RWPE1 (cell line): ENCODE measurements at regions not wholly inside any gene's neighbourhood (a gene's known extent, or its start where the extent isn't known, plus 50 kb on each side); places are given as distances from the start of the nearest gene placed in this dataset.
"Not testable (repeated sequence)": the region's sequence is repeated elsewhere in the genome, so short reads cannot be mapped to it uniquely, and the experiment has no call there.

Source experiments
- CTCF ChIA-PET: fragments of 350-600 bp; sonication (Branson Sonifier 250); formaldehyde crosslinking; extraction: SDS; loops from one replicate; lab custom pipeline; 2021; lab: Yijun Ruan, JAX
- POLR2A ChIA-PET: fragments of 400-600 bp; formaldehyde crosslinking; extraction: SDS; loops from one replicate; lab custom pipeline; 2020; ENCODE audit warnings: antibody characterized with exemption; ENCODE audit not compliant: low non-redundant PET; lab: Yijun Ruan, JAX
- DNase-seq: peaks from one replicate; pipeline ENCODE4 v3.0.0; 2012; ENCODE audit warnings: low spot score
- H3K27ac ChIP-seq: fragments of 450-650 bp; 2 replicates; pipeline ENCODE4 v1.5.1; 2017
- TF ChIP-seq, protein P1 (sequence below): fragments of 450-650 bp; conservative IDR thresholded peaks from 2 replicates; pipeline ENCODE4 v1.5.1; 2017; ENCODE audit warnings: low read depth, mild to moderate bottlenecking

DNA sequence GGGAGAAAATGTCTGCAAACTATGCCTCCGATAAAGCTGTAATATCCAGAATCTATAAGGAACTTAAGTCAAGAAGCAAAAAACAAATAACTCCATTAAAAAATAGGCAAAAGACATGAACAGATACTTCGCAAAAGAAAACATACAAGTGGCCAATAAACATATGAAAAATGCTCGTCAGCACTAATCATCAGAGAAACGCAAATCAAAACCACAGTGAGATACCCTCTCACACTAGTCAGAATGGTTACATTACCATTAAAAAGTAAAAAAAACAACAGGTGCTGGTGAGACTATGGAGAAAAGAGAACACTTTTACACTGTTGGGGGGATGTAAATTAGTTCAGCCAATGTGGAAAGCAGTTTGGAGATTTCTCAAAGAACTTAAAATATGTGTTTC, 498.5 kb upstream of the GRM7 start:
- TF ChIP-seq, protein P1, sequence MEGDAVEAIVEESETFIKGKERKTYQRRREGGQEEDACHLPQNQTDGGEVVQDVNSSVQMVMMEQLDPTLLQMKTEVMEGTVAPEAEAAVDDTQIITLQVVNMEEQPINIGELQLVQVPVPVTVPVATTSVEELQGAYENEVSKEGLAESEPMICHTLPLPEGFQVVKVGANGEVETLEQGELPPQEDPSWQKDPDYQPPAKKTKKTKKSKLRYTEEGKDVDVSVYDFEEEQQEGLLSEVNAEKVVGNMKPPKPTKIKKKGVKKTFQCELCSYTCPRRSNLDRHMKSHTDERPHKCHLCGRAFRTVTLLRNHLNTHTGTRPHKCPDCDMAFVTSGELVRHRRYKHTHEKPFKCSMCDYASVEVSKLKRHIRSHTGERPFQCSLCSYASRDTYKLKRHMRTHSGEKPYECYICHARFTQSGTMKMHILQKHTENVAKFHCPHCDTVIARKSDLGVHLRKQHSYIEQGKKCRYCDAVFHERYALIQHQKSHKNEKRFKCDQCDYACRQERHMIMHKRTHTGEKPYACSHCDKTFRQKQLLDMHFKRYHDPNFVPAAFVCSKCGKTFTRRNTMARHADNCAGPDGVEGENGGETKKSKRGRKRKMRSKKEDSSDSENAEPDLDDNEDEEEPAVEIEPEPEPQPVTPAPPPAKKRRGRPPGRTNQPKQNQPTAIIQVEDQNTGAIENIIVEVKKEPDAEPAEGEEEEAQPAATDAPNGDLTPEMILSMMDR = no peak
- no peak for DNase-seq
- CTCF ChIA-PET = no interaction called here
- no peak overlapping the region for H3K27ac ChIP-seq
- POLR2A ChIA-PET = no interaction called here

DNA sequence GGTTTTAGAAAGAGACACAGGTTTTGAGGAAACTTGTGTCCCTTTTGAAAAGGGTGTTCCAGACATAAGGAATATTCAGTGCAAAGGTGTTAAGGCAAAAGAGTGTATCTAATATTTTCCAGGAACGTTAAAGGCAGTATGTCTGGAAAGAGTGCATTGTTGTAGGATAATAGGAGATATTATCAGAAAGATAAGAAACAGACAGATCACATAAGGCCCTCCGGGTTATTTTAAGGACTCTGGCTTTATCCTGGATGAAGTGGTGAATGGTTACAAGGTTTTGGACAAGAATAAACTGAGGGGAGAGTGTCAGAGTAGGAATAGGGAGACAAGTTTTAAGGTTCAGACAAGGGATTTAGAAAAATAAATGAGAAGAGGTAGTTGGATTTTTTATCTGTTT, 493.7 kb upstream of the GRM7 start:
- CTCF ChIA-PET = no interaction called here
- DNase-seq = no peak
- POLR2A ChIA-PET = no interaction called here
- H3K27ac ChIP-seq = no peak overlapping the region
- TF ChIP-seq, protein P1 = no peak

DNA sequence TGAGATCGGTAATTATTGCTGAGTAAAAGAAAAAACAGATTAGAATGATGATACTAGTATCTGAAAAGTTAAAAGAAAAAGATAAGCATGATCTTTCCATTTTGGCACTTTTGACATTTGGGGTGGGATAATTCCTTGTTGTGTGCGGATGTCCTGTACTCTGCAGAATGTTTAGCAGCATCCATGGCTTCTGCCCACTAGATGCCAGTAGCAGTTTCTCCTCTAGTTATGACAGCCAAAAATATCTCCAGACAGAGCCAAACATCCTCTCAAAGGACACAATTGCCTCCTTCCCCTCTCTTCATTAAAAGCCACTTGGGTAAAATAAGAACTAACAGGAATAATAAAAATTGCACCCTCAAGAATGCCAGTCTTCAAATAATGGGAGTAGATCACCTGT, 468.8 kb upstream of the GRM7 start:
- TF ChIP-seq, protein P1 = no peak
- CTCF ChIA-PET = no interaction called here

DNA sequence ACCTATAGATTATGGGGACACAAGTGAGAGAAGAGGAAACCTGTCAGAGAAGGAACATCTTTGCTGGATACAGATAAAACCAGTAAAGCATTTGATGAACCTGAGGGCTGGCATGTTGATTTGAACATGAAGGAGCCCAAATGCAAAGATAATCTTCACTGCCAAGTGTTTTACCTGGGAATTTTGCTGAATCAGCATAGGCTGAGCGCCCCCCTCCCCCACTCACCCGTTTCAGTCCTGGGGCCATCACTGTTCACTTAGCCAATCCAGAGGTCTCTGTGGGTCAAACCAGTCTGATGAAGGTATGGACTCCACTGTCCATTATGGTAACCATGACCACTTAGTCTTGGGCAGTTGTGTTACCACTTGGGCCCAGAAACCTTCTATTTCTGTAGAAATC, 466.0 kb upstream of the GRM7 start:
- ChIA-PET POLR2A (no interaction called here), CTCF (no interaction called here)
- DNase-seq = no peak
- H3K27ac ChIP-seq = no peak overlapping the region
- TF ChIP-seq, protein P1 = no peak

More for the DNA sequence above, 468.8 kb upstream of the GRM7 start:
- no peak overlapping the region for H3K27ac ChIP-seq
- no peak for DNase-seq
- POLR2A ChIA-PET = no interaction called here

DNA sequence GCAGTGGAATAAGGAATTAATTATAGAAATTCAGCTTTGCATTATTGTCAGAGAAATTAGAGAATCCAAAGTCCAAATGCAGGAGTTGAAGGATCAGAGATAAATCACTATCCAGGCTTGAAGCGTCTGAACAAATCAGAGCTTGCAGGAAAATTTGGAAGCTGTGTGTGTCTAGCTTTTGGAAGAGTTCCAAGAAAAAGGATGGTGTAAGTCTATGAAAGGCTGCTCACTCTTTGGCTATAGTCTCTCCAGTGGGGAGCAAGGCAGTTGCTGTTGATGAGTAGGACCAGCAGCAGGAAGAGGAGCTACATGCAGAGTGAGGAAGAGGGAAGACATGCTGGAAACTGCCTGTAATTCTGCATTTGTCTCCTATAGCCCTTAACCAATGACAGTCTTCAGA, 464.3 kb upstream of the GRM7 start:
- TF ChIP-seq, protein P1 = no peak
- no peak overlapping the region for H3K27ac ChIP-seq
- ChIA-PET POLR2A (no interaction called here), CTCF (no interaction called here)
- DNase-seq = no peak

DNA sequence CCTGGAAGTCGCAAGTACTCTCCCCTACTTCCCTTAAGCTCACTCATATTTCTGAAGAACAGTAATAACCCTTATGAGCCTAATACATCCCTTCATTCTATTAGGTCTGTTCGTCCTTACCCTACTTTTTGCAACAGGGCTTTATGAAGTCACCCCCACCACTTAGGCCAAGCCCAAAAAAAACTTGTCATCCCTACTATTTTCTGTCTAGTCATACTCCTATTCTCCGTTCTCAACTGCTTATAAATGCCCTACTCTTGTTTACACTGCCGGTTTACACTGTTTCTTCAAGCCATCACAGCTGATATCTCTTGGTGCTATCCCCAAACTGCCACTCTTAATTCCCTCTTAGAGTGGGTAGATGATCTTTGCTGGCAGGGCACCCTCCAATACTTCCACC, 458.2 kb upstream of the GRM7 start:
- H3K27ac ChIP-seq, CTCF ChIA-PET, POLR2A ChIA-PET, DNase-seq: not testable (repeated sequence)

DNA sequence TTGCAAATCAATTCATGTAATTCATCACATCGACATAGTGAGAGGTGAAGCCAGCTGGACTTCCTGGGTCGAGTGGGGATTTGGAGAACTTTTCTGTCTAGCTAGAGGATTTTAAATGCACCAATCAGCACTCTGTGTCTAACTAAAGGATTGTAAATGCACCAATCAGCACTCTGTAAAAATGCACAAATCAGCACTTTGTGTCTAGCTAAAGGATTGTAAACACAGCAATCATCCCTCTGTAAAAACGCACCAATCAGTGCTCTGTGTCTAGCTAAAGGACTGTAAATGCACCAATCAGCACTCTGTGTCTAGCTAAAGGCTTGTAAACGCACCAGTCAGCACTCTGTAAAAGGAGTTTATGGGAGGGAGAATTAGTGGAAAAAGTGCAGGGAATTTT, 454.0 kb upstream of the GRM7 start:
- H3K27ac ChIP-seq, POLR2A ChIA-PET, DNase-seq: not testable (repeated sequence)
- CTCF ChIA-PET = interaction anchor here (0.5 to 0.7 kb wide), 2 partner anchors 751 to 896 kb away, joined by 3 to 7 read pairs; no protein-coding TSS in a partner anchor
